ENCODE measurements at regions not wholly inside any gene's neighbourhood (a gene's known extent, or its start where the extent isn't known, plus 50 kb on each side); places are given as distances from the start of the nearest gene placed in this dataset.
"Not testable (repeated sequence)": the region's sequence is repeated elsewhere in the genome, so short reads cannot be mapped to it uniquely, and the experiment has no call there.

GRCh38 chr3:153277029-153277428 is 115.0 kb downstream of the RAP2B start:
- in situ Hi-C loops (cut with HindIII; ENCODE audit: low sequenced_read_pairs), result no loop called here
- no peak for DNase-seq (ENCODE audit: low read depth)
- H3K4me3 ChIP-seq (ENCODE audit: low read depth, low read length), result no peak overlapping the region
- no peak for TF ChIP-seq CTCF (IDR thresholded peaks at IDR 0.05; ENCODE audit: low read depth, low read length, missing control alignments)

GRCh38 chr3:153281236-153281997 is 119.4 kb downstream of the RAP2B start:
- H3K4me3 ChIP-seq (ENCODE audit: low read depth, low read length); DNase-seq (ENCODE audit: low read depth); in situ Hi-C loops (cut with HindIII; ENCODE audit: low sequenced_read_pairs): not testable (repeated sequence)

- no peak for TF ChIP-seq CTCF (IDR thresholded peaks at IDR 0.05; ENCODE audit: low read depth, low read length, missing control alignments)
- no peak for DNase-seq (ENCODE audit: low read depth)
- H3K4me3 ChIP-seq (ENCODE audit: low read depth, low read length), result no peak overlapping the region
- in situ Hi-C loops (cut with HindIII; ENCODE audit: low sequenced_read_pairs), result no loop called here
These were observed 120.3 kb downstream of the RAP2B start for GRCh38 chr3:153282355-153282754.

GRCh38 chr3:153284282-153284938 is 122.4 kb downstream of the RAP2B start:
- in situ Hi-C loops (cut with HindIII; ENCODE audit: low sequenced_read_pairs), result no loop called here
- no peak overlapping the region for H3K4me3 ChIP-seq (ENCODE audit: low read depth, low read length)
- TF ChIP-seq CTCF (IDR thresholded peaks at IDR 0.05; ENCODE audit: low read depth, low read length, missing control alignments), result no peak
- DNase-seq (ENCODE audit: low read depth), result peak; percentile 59

GRCh38 chr3:153285194-153285641 is 123.2 kb downstream of the RAP2B start:
- TF ChIP-seq CTCF (IDR thresholded peaks at IDR 0.05; ENCODE audit: low read depth, low read length, missing control alignments), result peak; percentile 15
- H3K4me3 ChIP-seq (ENCODE audit: low read depth, low read length), result no peak overlapping the region
- in situ Hi-C loops (cut with HindIII; ENCODE audit: low sequenced_read_pairs), result no loop called here
- DNase-seq (ENCODE audit: low read depth), result no peak

- DNase-seq (ENCODE audit: low read depth), result no peak
- TF ChIP-seq CTCF (IDR thresholded peaks at IDR 0.05; ENCODE audit: low read depth, low read length, missing control alignments), result no peak
- in situ Hi-C loops (cut with HindIII; ENCODE audit: low sequenced_read_pairs), result no loop called here
- no peak overlapping the region for H3K4me3 ChIP-seq (ENCODE audit: low read depth, low read length)
These were observed 124.0 kb downstream of the RAP2B start for GRCh38 chr3:153285982-153286381.

GRCh38 chr3:153287017-153287416 is 125.0 kb downstream of the RAP2B start:
- TF ChIP-seq CTCF (IDR thresholded peaks at IDR 0.05; ENCODE audit: low read depth, low read length, missing control alignments), result no peak
- DNase-seq (ENCODE audit: low read depth), result no peak
- no peak overlapping the region for H3K4me3 ChIP-seq (ENCODE audit: low read depth, low read length)
- in situ Hi-C loops (cut with HindIII; ENCODE audit: low sequenced_read_pairs), result no loop called here

Data from astrocyte of the cerebellum (primary cell).